ENCODE measurements at regions not wholly inside any gene's neighbourhood (a gene's known extent, or its start where the extent isn't known, plus 50 kb on each side); places are given as distances from the start of the nearest gene placed in this dataset.

- no peaks in the 10 kb centered on the region for H3K79me2 ChIP-seq (ENCODE audit: low read length)
- no peak for DNase-seq
- H4K20me1 ChIP-seq (ENCODE audit: insufficient read depth, low read depth, low read length): no peaks in the 10 kb centered on the region
- no peak overlapping the region for H3K9ac ChIP-seq (ENCODE audit: low read length)
- H3K4me2 ChIP-seq (ENCODE audit: low read depth, low read length, poor library complexity, severe bottlenecking): no peak overlapping the region
- H3K27me3 ChIP-seq (ENCODE audit: low read length): no peaks in the 10 kb centered on the region
- no peaks in the 10 kb centered on the region for H3K9me2 ChIP-seq (replicated peaks; ENCODE audit: insufficient read depth, low read length)
- no peak overlapping the region for H3K4me3 ChIP-seq (ENCODE audit: low read length)
- no peaks in the 10 kb centered on the region for H3K4me1 ChIP-seq (ENCODE audit: low read length)
- no peak overlapping the region for H3K27ac ChIP-seq (ENCODE audit: low read length)
- no peaks in the 10 kb centered on the region for H3K36me3 ChIP-seq (ENCODE audit: insufficient read depth, low read length)
- no peak overlapping the region for H2AFZ ChIP-seq (ENCODE audit: low read length)
- H3K9me3 ChIP-seq (ENCODE audit: low read length): peaks cover 11% of the 10 kb centered on the region; the same call in 1 of the 2 replicates
Measured at GRCh38 chr9:8011974-8012373, 212.4 kb upstream of the DMAC1 start.

GRCh38 chr9:7996558-7996957 lies 197.0 kb upstream of the DMAC1 start:
- H3K27ac ChIP-seq (ENCODE audit: low read length): no peak overlapping the region
- H4K20me1 ChIP-seq (ENCODE audit: insufficient read depth, low read depth, low read length): no peaks in the 10 kb centered on the region
- no peak for DNase-seq
- no peak overlapping the region for H3K4me3 ChIP-seq (ENCODE audit: low read length)
- no peaks in the 10 kb centered on the region for H3K27me3 ChIP-seq (ENCODE audit: low read length)
- H3K79me2 ChIP-seq (ENCODE audit: low read length): no peaks in the 10 kb centered on the region
- H3K9me2 ChIP-seq (replicated peaks; ENCODE audit: insufficient read depth, low read length): no peaks in the 10 kb centered on the region
- H3K9ac ChIP-seq (ENCODE audit: low read length): no peak overlapping the region
- no peak overlapping the region for H2AFZ ChIP-seq (ENCODE audit: low read length)
- peaks cover 11% of the 10 kb centered on the region for H3K9me3 ChIP-seq (ENCODE audit: low read length)
- H3K4me1 ChIP-seq (ENCODE audit: low read length): no peaks in the 10 kb centered on the region
- no peak overlapping the region for H3K4me2 ChIP-seq (ENCODE audit: low read depth, low read length, poor library complexity, severe bottlenecking)
- H3K36me3 ChIP-seq (ENCODE audit: insufficient read depth, low read length): no peaks in the 10 kb centered on the region

- no peak for DNase-seq
- peaks cover 4% of the 10 kb centered on the region for H3K9me3 ChIP-seq (ENCODE audit: low read length)
- no peaks in the 10 kb centered on the region for H3K36me3 ChIP-seq (ENCODE audit: insufficient read depth, low read length)
- no peaks in the 10 kb centered on the region for H3K4me1 ChIP-seq (ENCODE audit: low read length)
- no peak overlapping the region for H3K4me3 ChIP-seq (ENCODE audit: low read length)
- H4K20me1 ChIP-seq (ENCODE audit: insufficient read depth, low read depth, low read length): no peaks in the 10 kb centered on the region
- H2AFZ ChIP-seq (ENCODE audit: low read length): no peak overlapping the region
- H3K79me2 ChIP-seq (ENCODE audit: low read length): no peaks in the 10 kb centered on the region
- no peaks in the 10 kb centered on the region for H3K27me3 ChIP-seq (ENCODE audit: low read length)
- no peak overlapping the region for H3K9ac ChIP-seq (ENCODE audit: low read length)
- no peaks in the 10 kb centered on the region for H3K9me2 ChIP-seq (replicated peaks; ENCODE audit: insufficient read depth, low read length)
- H3K4me2 ChIP-seq (ENCODE audit: low read depth, low read length, poor library complexity, severe bottlenecking): no peak overlapping the region
- no peak overlapping the region for H3K27ac ChIP-seq (ENCODE audit: low read length)
Measured at GRCh38 chr9:7988644-7989280, 189.2 kb upstream of the DMAC1 start.

GRCh38 chr9:7984692-7985091 lies 185.1 kb upstream of the DMAC1 start:
- no peak overlapping the region for H3K27ac ChIP-seq (ENCODE audit: low read length)
- no peak overlapping the region for H3K4me2 ChIP-seq (ENCODE audit: low read depth, low read length, poor library complexity, severe bottlenecking)
- no peaks in the 10 kb centered on the region for H3K36me3 ChIP-seq (ENCODE audit: insufficient read depth, low read length)
- no peak overlapping the region for H2AFZ ChIP-seq (ENCODE audit: low read length)
- H3K4me3 ChIP-seq (ENCODE audit: low read length): no peak overlapping the region
- H3K27me3 ChIP-seq (ENCODE audit: low read length): no peaks in the 10 kb centered on the region
- no peak for DNase-seq
- H3K9me2 ChIP-seq (replicated peaks; ENCODE audit: insufficient read depth, low read length): no peaks in the 10 kb centered on the region
- peaks cover 9% of the 10 kb centered on the region for H3K4me1 ChIP-seq (ENCODE audit: low read length)
- no peaks in the 10 kb centered on the region for H3K79me2 ChIP-seq (ENCODE audit: low read length)
- H4K20me1 ChIP-seq (ENCODE audit: insufficient read depth, low read depth, low read length): no peaks in the 10 kb centered on the region
- no peak overlapping the region for H3K9ac ChIP-seq (ENCODE audit: low read length)
- H3K9me3 ChIP-seq (ENCODE audit: low read length): peaks cover 4% of the 10 kb centered on the region; the same call in 1 of the 2 replicates

GRCh38 chr9:7984203-7984602 lies 184.6 kb upstream of the DMAC1 start:
- no peaks in the 10 kb centered on the region for H3K9me2 ChIP-seq (replicated peaks; ENCODE audit: insufficient read depth, low read length)
- no peak overlapping the region for H3K9ac ChIP-seq (ENCODE audit: low read length)
- H3K4me3 ChIP-seq (ENCODE audit: low read length): no peak overlapping the region
- H3K27me3 ChIP-seq (ENCODE audit: low read length): no peaks in the 10 kb centered on the region
- H3K36me3 ChIP-seq (ENCODE audit: insufficient read depth, low read length): no peaks in the 10 kb centered on the region
- DNase-seq: no peak
- no peak overlapping the region for H2AFZ ChIP-seq (ENCODE audit: low read length)
- no peak overlapping the region for H3K27ac ChIP-seq (ENCODE audit: low read length)
- H3K79me2 ChIP-seq (ENCODE audit: low read length): no peaks in the 10 kb centered on the region
- no peak overlapping the region for H3K4me2 ChIP-seq (ENCODE audit: low read depth, low read length, poor library complexity, severe bottlenecking)
- H3K9me3 ChIP-seq (ENCODE audit: low read length): peaks cover 4% of the 10 kb centered on the region; the same call in 1 of the 2 replicates
- peaks cover 11% of the 10 kb centered on the region for H3K4me1 ChIP-seq (ENCODE audit: low read length)
- no peaks in the 10 kb centered on the region for H4K20me1 ChIP-seq (ENCODE audit: insufficient read depth, low read depth, low read length)

GRCh38 chr9:7983490-7983889 lies 183.9 kb upstream of the DMAC1 start:
- no peak for DNase-seq
- Histone ChIP-seq H2AFZ (ENCODE audit: low read length) (no peak overlapping the region), H3K4me1 (ENCODE audit: low read length) (peaks cover 11% of the 10 kb centered on the region), H3K4me2 (ENCODE audit: low read depth, low read length, poor library complexity, severe bottlenecking) (no peak overlapping the region), H3K9me3 (ENCODE audit: low read length) (peaks cover 4% of the 10 kb centered on the region; the same call in 1 of the 2 replicates), H3K9me2 (replicated peaks; ENCODE audit: insufficient read depth, low read length) (no peaks in the 10 kb centered on the region), H4K20me1 (ENCODE audit: insufficient read depth, low read depth, low read length) (no peaks in the 10 kb centered on the region), H3K9ac (ENCODE audit: low read length) (no peak overlapping the region), H3K4me3 (ENCODE audit: low read length) (no peak overlapping the region), H3K36me3 (ENCODE audit: insufficient read depth, low read length) (no peaks in the 10 kb centered on the region), H3K79me2 (ENCODE audit: low read length) (no peaks in the 10 kb centered on the region), H3K27me3 (ENCODE audit: low read length) (no peaks in the 10 kb centered on the region), H3K27ac (ENCODE audit: low read length) (no peak overlapping the region)

- Histone ChIP-seq H2AFZ (ENCODE audit: low read length) (no peak overlapping the region), H3K27me3 (ENCODE audit: low read length) (no peaks in the 10 kb centered on the region), H3K9me2 (replicated peaks; ENCODE audit: insufficient read depth, low read length) (no peaks in the 10 kb centered on the region), H3K4me1 (ENCODE audit: low read length) (peaks cover 11% of the 10 kb centered on the region), H3K4me3 (ENCODE audit: low read length) (no peak overlapping the region), H3K4me2 (ENCODE audit: low read depth, low read length, poor library complexity, severe bottlenecking) (no peak overlapping the region), H3K79me2 (ENCODE audit: low read length) (no peaks in the 10 kb centered on the region), H3K27ac (ENCODE audit: low read length) (no peak overlapping the region), H3K9me3 (ENCODE audit: low read length) (peaks cover 4% of the 10 kb centered on the region; the same call in 1 of the 2 replicates), H3K36me3 (ENCODE audit: insufficient read depth, low read length) (no peaks in the 10 kb centered on the region), H4K20me1 (ENCODE audit: insufficient read depth, low read depth, low read length) (no peaks in the 10 kb centered on the region), H3K9ac (ENCODE audit: low read length) (no peak overlapping the region)
- DNase-seq: no peak
Measured at GRCh38 chr9:7982907-7983306, 183.3 kb upstream of the DMAC1 start.

- H3K4me2 ChIP-seq (ENCODE audit: low read depth, low read length, poor library complexity, severe bottlenecking): no peak overlapping the region
- no peaks in the 10 kb centered on the region for H4K20me1 ChIP-seq (ENCODE audit: insufficient read depth, low read depth, low read length)
- no peaks in the 10 kb centered on the region for H3K79me2 ChIP-seq (ENCODE audit: low read length)
- no peaks in the 10 kb centered on the region for H3K9me2 ChIP-seq (replicated peaks; ENCODE audit: insufficient read depth, low read length)
- peaks cover 4% of the 10 kb centered on the region; the same call in 1 of the 2 replicates for H3K9me3 ChIP-seq (ENCODE audit: low read length)
- no peak overlapping the region for H3K9ac ChIP-seq (ENCODE audit: low read length)
- no peak overlapping the region for H2AFZ ChIP-seq (ENCODE audit: low read length)
- no peak for DNase-seq
- no peak overlapping the region for H3K4me3 ChIP-seq (ENCODE audit: low read length)
- peaks cover 24% of the 10 kb centered on the region for H3K4me1 ChIP-seq (ENCODE audit: low read length)
- H3K27me3 ChIP-seq (ENCODE audit: low read length): no peaks in the 10 kb centered on the region
- H3K36me3 ChIP-seq (ENCODE audit: insufficient read depth, low read length): no peaks in the 10 kb centered on the region
- no peak overlapping the region for H3K27ac ChIP-seq (ENCODE audit: low read length)
Measured at GRCh38 chr9:7980691-7981289, 181.2 kb upstream of the DMAC1 start.

Measured in Karpas-422 (cell line).